Esophagus muscularis mucosa (tissue), 4 donors: ENCODE measurements at regions not wholly inside any gene's neighbourhood (a gene's known extent, or its start where the extent isn't known, plus 50 kb on each side); places are given as distances from the start of the nearest gene placed in this dataset.

Experiments used
- CTCF ChIP-seq, 3 experiments: fragments of 200-600 bp in 2 of 3; fragments of 450-650 bp in 1 of 3; sonication (generic) in 2 of 3; IDR thresholded peaks; one replicate each; pipeline ENCODE4 v1.5.1; 2017 to 2019; ENCODE audit warnings: antibody characterized with exemption in 3 of 3, mild to moderate bottlenecking in 2 of 3, moderate library complexity in 1 of 3
- EP300 ChIP-seq: sonication (generic); formaldehyde crosslinking; IDR thresholded peaks from one replicate; pipeline ENCODE4 v1.6.1; 2017; ENCODE audit warnings: antibody characterized with exemption
- POLR2A ChIP-seq: fragments of 450-650 bp; IDR thresholded peaks from one replicate; pipeline ENCODE4 v1.6.1; 2017; ENCODE audit warnings: antibody characterized with exemption, moderate library complexity, mild to moderate bottlenecking, low read depth
- POLR2AphosphoS5 ChIP-seq, 2 donors: sonication (generic); formaldehyde crosslinking; IDR thresholded peaks; one replicate each; pipeline ENCODE4 v1.6.1; 2017; ENCODE audit warnings: antibody characterized with exemption in 2 of 2

DNA sequence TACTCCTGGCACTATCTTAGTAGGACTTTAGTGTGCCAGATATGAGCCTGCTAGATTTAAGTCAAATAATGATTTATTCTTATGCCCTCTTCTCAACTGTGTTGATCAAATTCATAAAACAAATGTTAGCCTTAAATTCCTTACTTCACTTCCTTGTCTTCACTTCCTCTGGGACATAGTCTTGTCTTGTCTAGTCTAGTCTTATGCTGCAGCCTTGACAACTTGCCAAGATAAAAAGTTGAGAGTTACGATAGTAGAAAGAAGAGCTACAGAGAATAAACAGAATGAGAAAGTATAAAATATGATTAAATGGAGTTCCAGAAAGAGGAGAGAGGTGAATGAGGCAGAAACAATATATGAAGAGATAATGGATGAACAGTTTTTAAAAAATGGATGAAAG is 378.1 kb downstream of the DAD1 start:
- TF ChIP-seq EP300 (no peak), CTCF (IDR thresholded peaks at IDR 0.05) (no peak), POLR2AphosphoS5 (IDR thresholded peaks at IDR 0.05) (no peak), POLR2A (no peak)
